ENCODE measurements at regions not wholly inside any gene's neighbourhood (a gene's known extent, or its start where the extent isn't known, plus 50 kb on each side); places are given as distances from the start of the nearest gene placed in this dataset.

GRCh38 chr18:78587096-78587495 is 392.5 kb upstream of the SALL3 start:
- peak in 1 of 2 donors; percentile 32 for DNase-seq (ENCODE audit: low read depth in 2 of 2)
- no peak for TF ChIP-seq CTCF (conservative IDR thresholded peaks at IDR 0.05 in 1 of 2, IDR thresholded peaks at IDR 0.05 in 1 of 2; ENCODE audit: low read depth in 1 of 2, low read length in 2 of 2)
- TF ChIP-seq EZH2 (IDR thresholded peaks at IDR 0.05; ENCODE audit: low read length, missing control alignments): no peak

GRCh38 chr18:78587626-78588600 is 391.7 kb upstream of the SALL3 start:
- no peaks in the 10 kb centered on the region for H3K36me3 ChIP-seq (ENCODE audit: control insufficient read depth, insufficient read depth, low read length)
- H3K9me3 ChIP-seq (ENCODE audit: control insufficient read depth, insufficient read depth, low read depth, low read length): no peaks in the 10 kb centered on the region
- DNase-seq (ENCODE audit: low read depth in 2 of 2): no peak
- no peaks in the 10 kb centered on the region for H3K79me2 ChIP-seq (ENCODE audit: control insufficient read depth, insufficient read depth, low read length)
- H3K4me3 ChIP-seq (replicated peaks in 1 of 4; ENCODE audit: control extremely low read depth in 1 of 4, insufficient read depth in 1 of 4, low read depth in 3 of 4, low read length in 4 of 4): no peak overlapping the region
- no peak for TF ChIP-seq CTCF (conservative IDR thresholded peaks at IDR 0.05 in 1 of 2, IDR thresholded peaks at IDR 0.05 in 1 of 2; ENCODE audit: low read depth in 1 of 2, low read length in 2 of 2)
- no peak for TF ChIP-seq EZH2 (IDR thresholded peaks at IDR 0.05; ENCODE audit: low read length, missing control alignments)
- no peak overlapping the region for H3K9ac ChIP-seq (ENCODE audit: insufficient read depth, low read length)
- H4K20me1 ChIP-seq (ENCODE audit: control insufficient read depth, extremely low read depth, insufficient read depth, low read length): no peaks in the 10 kb centered on the region
- no peaks in the 10 kb centered on the region for H3K4me1 ChIP-seq (ENCODE audit: control insufficient read depth, extremely low read depth, insufficient read depth, low read length)
- no peak overlapping the region for H3K27ac ChIP-seq (ENCODE audit: insufficient read depth, low read length)
- H3K4me2 ChIP-seq (ENCODE audit: extremely low read depth, insufficient read depth, low read length): no peak overlapping the region
- no peak overlapping the region for H2AFZ ChIP-seq (ENCODE audit: low read length)
- H3K27me3 ChIP-seq (ENCODE audit: control insufficient read depth, insufficient read depth, low read length): no peaks in the 10 kb centered on the region

More at GRCh38 chr18:78587096-78587495, 392.5 kb upstream of the SALL3 start:
- H3K9me3 ChIP-seq (ENCODE audit: control insufficient read depth, insufficient read depth, low read depth, low read length): no peaks in the 10 kb centered on the region
- no peak overlapping the region for H3K4me2 ChIP-seq (ENCODE audit: extremely low read depth, insufficient read depth, low read length)
- no peak overlapping the region for H2AFZ ChIP-seq (ENCODE audit: low read length)
- H3K9ac ChIP-seq (ENCODE audit: insufficient read depth, low read length): no peak overlapping the region
- H3K79me2 ChIP-seq (ENCODE audit: control insufficient read depth, insufficient read depth, low read length): no peaks in the 10 kb centered on the region
- H3K4me1 ChIP-seq (ENCODE audit: control insufficient read depth, extremely low read depth, insufficient read depth, low read length): no peaks in the 10 kb centered on the region
- no peaks in the 10 kb centered on the region for H4K20me1 ChIP-seq (ENCODE audit: control insufficient read depth, extremely low read depth, insufficient read depth, low read length)
- H3K27me3 ChIP-seq (ENCODE audit: control insufficient read depth, insufficient read depth, low read length): no peaks in the 10 kb centered on the region
- H3K36me3 ChIP-seq (ENCODE audit: control insufficient read depth, insufficient read depth, low read length): no peaks in the 10 kb centered on the region
- no peak overlapping the region for H3K27ac ChIP-seq (ENCODE audit: insufficient read depth, low read length)
- no peak overlapping the region for H3K4me3 ChIP-seq (replicated peaks in 1 of 4; ENCODE audit: control extremely low read depth in 1 of 4, insufficient read depth in 1 of 4, low read depth in 3 of 4, low read length in 4 of 4)

GRCh38 chr18:78589916-78590437 is 389.6 kb upstream of the SALL3 start:
- H3K27ac ChIP-seq (ENCODE audit: insufficient read depth, low read length): no peak overlapping the region
- H3K9me3 ChIP-seq (ENCODE audit: control insufficient read depth, insufficient read depth, low read depth, low read length): no peaks in the 10 kb centered on the region
- H4K20me1 ChIP-seq (ENCODE audit: control insufficient read depth, extremely low read depth, insufficient read depth, low read length): no peaks in the 10 kb centered on the region
- H3K79me2 ChIP-seq (ENCODE audit: control insufficient read depth, insufficient read depth, low read length): no peaks in the 10 kb centered on the region
- no peaks in the 10 kb centered on the region for H3K4me1 ChIP-seq (ENCODE audit: control insufficient read depth, extremely low read depth, insufficient read depth, low read length)
- no peak overlapping the region for H2AFZ ChIP-seq (ENCODE audit: low read length)
- H3K9ac ChIP-seq (ENCODE audit: insufficient read depth, low read length): no peak overlapping the region
- no peak overlapping the region for H3K4me3 ChIP-seq (replicated peaks in 1 of 4; ENCODE audit: control extremely low read depth in 1 of 4, insufficient read depth in 1 of 4, low read depth in 3 of 4, low read length in 4 of 4)
- DNase-seq (ENCODE audit: low read depth in 2 of 2): no peak
- no peak overlapping the region for H3K4me2 ChIP-seq (ENCODE audit: extremely low read depth, insufficient read depth, low read length)
- no peak for TF ChIP-seq CTCF (conservative IDR thresholded peaks at IDR 0.05 in 1 of 2, IDR thresholded peaks at IDR 0.05 in 1 of 2; ENCODE audit: low read depth in 1 of 2, low read length in 2 of 2)
- TF ChIP-seq EZH2 (IDR thresholded peaks at IDR 0.05; ENCODE audit: low read length, missing control alignments): no peak
- H3K36me3 ChIP-seq (ENCODE audit: control insufficient read depth, insufficient read depth, low read length): no peaks in the 10 kb centered on the region
- H3K27me3 ChIP-seq (ENCODE audit: control insufficient read depth, insufficient read depth, low read length): no peaks in the 10 kb centered on the region

All from fibroblast of lung (primary cell).